SK-N-DZ (cell line): ENCODE measurements at regions not wholly inside any gene's neighbourhood (a gene's known extent, or its start where the extent isn't known, plus 50 kb on each side); places are given as distances from the start of the nearest gene placed in this dataset.
"Not testable (repeated sequence)": the region's sequence is repeated elsewhere in the genome, so short reads cannot be mapped to it uniquely, and the experiment has no call there.

Experiments
- DNase-seq: peaks from one replicate; pipeline ENCODE4 v3.0.0-alpha.2; 2015; ENCODE audit warnings: low spot score

DNA sequence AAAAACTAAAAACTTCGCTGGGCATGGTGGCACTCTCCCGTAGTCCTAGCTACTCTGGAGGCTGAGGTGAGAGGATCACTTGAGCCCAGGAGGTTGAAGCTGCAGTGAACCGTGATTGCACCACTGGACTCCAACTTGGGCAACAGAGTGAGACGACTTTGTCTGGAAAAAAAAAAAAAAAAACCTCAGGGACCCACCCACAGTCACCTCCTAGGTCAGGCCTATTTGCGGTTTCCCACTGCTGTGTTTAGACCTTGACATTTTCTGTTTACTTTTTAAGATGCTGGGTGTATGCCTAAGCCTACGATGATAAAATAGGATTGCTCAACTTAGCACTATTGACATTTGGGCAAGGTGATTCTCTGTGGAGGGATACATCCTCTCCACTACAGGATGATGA lies 197.4 kb upstream of the TBL1X start:
- no peak for DNase-seq

DNA sequence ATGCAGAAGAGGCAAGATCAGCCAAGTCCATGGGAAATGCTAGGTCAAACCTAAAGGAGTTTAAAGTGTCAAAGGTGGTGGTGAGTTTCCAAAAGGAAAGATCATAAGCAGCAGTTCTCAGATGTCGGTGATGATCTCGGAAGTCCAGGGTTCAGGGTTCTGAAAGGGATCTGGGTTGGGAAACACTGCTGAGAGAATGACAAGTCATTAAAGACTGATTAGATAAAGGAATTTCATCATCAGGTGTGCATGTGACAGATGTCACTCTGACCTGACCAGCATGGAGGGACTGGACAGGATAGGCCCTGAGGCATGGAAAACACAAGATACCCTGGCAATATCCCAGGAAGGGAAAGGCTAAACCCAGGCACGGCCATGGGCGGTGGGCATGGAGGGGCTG lies 195.7 kb upstream of the TBL1X start:
- no peak for DNase-seq

DNA sequence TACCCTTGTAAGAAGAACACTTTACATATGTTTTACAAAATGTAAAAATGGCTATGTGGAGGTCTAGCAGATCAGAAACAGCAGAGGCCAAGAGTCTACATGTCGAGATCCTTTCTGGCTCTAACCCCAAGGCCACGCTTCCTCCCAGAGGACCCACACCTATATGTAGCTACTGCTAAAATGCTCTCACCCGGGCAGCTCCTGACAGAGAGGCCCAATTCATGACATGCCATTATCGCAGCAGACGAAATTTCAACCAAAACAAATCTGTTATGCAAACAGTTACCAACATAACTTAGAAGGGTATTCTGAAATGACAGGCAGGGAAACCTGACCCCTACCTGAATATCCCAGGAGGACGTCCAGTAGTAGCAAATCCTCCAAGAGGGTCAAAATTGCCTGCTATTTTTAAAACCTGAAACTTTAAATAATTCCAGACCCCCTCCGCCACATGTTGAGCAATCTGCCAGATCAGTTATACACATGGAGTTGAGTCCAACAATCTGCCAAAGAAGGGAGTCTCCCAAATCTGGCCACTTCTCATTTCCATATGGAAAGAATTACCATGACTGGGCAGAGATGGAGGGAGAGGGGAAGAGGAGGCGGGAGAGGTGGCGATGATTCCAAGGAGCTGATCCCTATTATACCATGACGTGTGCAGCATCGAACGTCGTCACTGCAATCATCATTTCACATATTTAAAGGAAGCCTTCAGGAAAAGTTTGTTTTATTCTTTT lies 192.9 kb upstream of the TBL1X start:
- no peak for DNase-seq

DNA sequence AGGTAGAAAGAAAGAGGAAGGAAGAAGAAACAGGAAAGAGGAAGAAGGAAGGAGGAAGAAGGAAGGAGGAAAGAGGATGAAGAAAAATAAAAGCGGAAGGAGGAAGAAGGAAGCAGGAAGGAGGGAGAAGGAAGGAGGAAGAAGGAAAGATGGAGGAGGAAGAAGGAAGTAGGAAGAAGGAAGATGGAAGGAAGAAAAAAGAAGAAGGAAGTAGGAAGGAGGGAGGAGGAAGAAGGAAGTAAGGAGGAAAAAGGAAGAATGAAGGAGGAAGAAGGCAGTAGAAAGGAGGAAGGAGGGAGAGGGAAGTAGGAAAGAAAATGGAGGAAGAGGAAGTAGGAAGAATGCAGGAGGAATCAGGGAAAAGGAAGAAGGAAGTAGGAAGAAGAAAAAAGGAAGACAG lies 191.1 kb upstream of the TBL1X start:
- DNase-seq, result no peak

DNA sequence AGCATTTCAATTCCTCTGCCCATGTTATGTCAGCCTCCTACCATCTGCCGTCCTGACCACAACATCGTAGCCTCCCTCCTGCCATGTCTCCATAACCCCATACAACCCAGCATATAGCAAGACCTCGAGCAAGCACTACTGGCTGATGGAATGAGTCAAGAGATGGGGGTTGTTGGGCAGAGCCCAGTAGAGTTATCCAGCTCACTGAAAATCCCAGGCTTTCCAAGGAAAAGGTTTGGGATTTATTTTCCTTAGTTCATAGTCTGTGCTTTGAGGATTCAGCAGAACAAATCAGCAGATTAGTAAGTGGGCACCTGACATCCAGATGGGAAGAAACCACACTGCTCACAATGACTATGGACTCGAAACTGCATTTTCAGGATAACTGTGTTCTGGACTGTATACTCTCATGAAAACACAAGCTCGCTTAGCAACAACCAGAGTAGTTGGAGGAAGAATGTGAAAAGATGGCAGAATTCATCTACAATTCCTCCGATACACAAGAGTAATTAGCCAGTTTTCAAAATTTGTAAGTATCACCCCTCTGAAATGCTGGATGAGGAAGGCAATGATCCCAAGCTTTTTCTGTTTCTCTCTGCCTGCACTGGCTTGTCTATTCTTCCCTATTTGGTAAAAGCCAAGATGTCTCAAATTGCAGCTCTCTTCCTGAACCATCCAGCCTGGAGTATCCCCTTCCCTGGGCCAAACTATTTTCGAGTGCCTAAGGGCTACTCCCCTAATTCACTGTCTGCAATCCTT lies 186.2 kb upstream of the TBL1X start:
- DNase-seq, result no peak

DNA sequence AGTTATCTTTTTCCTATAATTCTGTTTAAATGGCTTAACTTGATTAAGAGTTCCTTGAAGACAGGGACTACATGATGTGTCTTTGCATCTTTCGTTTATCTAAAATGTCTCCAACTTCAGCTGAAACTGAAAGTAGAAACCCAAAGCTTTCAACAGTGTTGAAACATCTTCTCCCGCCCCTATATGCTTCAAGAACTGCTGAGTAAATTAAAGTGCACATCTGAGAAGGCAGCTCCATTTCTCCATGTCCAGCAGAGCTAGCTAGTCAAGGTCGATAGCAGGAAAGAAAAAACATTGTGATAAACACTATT lies 185.7 kb upstream of the TBL1X start:
- DNase-seq, result no peak

DNA sequence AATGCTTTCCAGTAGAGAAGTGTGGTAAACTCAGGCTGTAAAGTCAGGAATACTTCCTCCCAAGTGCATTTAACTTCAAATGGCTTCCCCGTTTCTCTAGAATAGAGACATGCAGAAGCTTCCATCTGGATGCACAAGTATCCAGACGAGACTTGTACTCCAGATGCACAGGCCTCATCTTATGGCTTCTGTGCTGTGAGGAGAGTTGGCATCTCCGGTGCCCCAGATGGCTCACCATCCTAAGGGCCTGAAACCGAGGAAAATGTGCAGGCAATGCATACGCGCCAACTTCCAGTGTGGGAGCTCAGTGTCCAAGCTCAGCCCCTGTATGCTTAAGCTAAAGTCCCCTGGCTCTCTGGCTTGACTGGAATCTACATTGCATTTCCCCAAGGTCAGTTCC lies 184.0 kb upstream of the TBL1X start:
- no peak for DNase-seq

DNA sequence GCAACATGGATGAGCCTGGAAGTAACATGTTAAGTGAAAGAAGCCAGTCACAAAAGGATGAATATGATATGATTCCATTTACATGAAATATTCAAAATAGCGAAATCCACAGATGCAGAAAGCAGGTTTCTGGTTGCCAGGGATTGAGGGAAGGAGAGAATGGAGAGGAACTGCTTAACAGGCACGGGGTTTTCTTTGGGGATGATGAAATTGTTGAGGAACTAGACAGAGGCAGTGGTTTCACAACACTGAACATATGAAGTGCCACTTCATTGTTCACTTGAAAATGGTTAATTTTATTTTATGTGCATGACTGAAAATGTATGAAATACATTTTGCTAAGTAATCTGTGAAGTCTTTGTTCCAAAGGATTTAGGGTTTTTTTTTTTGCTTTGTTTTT lies 182.5 kb upstream of the TBL1X start:
- no peak for DNase-seq

DNA sequence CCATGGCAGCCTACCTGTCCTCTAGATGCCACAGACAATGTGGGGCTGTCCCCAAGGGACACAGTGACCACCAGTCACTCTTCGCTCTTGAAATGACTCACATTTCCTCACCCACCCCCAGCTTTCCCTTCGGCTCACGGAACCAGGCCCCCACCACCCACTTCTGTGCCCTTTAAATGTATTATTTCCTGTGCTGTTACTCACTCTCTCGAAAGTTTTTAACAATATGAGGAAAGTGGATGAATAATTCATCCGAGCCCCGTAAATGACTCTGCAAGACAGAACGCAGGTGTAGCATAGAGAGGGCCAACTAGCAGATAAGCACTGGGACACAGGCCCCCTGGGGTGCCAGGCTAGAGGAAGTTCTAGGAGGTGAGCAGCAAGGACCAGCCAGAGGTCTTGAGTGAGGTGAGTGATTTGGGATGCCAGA lies 179.5 kb upstream of the TBL1X start:
- DNase-seq, result no peak

DNA sequence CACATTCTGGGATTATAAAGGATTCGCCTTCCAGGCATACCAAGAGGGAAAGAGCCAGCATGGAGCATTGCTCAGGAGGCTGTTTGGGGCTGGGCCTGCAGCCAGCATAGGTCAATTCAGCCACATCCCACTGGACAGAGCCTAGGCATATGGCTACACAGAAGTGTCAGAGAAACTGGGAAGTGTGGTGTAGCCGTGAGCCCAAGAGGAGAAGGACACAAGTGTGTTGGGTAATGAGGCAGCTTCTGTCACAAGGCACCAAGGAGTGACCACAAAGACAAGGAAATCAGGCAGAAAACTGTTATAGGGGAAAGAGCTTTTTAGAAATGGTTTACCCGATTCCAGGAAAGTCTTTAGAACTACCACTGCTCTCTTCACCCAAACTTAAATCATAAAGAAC lies 178.6 kb upstream of the TBL1X start:
- no peak for DNase-seq

DNA sequence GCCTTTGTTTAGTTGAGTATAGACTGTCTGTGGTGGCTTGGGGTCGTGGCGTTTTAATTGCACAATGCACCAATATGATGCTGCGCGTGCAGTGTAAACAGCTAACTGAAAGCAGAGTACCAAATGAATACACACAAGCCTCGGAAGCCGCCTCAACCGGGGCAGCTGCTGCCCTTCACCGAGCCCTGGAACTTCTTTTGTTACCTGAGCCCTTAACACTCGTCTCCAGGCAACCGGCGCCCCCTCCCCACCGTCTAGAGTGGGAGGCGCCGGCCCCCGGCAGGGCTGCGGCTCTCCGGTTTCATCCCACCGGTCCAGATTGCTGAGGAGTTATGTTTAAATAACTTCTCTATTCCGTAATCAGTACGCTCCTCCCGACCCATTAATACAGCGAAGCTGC lies 173.2 kb upstream of the TBL1X start:
- peak; percentile 20 for DNase-seq

DNA sequence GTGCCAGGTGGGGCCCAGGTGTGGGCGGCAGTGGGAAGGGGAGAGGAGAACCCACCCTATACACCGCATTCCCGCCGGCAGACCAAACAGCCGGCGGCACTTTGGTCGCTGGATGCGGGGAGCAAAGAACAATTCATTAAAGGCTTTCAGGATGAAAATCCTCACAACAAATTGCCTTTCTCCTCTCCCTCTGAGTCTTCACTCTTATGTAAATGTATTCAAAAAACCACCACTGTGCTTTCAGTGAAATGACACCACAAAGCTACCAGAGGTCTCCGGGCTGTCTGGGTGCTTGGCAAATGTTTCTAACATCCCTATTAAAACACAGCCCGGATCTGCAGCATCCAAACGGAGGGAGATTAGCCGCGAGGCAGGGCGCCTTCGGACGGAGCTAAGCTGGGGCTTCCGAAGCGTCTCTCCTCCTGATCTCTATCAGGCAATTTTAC lies 171.8 kb upstream of the TBL1X start:
- no peak for DNase-seq

DNA sequence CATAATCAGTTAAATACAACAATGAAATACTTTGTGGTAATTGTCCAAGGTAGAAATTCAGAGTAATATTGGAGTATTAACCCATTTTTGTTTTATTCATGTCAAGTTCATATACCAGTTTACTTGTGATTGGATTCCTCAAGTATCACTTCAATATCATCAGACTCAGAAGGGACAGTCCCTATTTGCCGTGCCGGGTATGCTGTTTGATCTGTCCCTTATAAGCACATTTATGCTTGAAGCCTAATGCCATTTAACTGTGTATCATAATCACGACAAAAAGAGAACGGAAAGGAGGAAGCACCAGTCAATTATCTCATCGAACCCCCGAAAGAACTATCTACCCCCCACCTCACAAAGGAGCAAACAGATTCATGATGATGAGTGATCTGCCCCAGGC lies 171.0 kb upstream of the TBL1X start:
- no peak for DNase-seq

DNA sequence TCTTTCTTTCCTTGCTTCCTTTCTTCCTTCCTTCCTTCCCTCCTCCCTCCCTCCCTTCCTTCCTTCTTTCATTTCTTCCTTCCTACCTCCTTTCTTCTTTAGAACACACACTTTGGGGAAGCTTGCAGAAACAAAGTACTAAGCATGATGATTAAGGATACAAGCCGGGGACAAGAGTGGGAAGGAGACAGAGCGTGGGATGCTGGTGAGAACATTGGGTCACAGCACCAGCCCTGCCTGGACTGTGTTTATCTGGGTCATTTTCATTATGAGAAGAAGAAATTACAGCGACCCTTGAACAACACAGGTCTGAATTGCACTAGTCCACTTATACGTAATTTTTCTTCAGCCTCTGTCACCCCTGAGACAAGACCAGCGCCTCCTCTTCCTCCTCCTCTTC lies 169.3 kb upstream of the TBL1X start:
- DNase-seq, result no peak

DNA sequence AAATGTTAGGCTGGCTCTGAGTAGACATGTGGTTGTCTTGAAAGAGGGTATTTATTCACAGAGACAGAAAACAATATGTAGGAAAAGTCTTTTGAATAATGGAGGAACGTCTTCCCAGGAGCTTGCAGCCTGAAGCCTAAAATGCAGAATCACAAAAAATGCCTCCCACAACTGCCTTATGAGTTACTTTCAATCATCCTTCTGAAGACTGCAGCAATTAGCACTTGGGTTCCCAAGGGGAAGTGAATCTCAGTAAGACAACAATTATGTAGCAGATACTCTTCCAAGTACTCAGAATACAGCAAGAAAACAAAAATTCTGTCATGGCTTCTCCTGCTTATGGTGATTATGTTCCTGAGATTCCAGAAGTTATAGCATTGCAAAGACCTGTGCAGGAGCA lies 166.6 kb upstream of the TBL1X start:
- DNase-seq, result no peak

DNA sequence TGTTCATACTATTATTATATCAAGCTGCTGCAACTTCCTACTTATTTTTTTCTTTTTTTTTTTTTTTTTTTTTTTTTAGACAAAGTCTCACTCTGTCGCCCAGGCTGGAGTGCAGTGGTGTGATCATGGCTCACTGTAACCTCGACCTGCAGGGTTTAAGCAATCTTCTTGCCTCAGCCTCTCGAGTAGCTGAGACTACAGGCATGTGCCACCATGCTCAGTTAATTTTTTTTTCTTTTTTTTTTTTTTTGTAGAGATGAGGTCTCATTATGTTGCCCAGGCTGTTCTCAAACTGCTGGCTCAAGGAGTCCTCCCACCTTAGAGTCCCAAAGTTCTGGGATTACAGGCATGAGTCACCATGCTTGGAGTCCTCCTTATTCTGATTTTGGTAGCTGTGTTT lies 165.2 kb upstream of the TBL1X start:
- not testable (repeated sequence) for DNase-seq

DNA sequence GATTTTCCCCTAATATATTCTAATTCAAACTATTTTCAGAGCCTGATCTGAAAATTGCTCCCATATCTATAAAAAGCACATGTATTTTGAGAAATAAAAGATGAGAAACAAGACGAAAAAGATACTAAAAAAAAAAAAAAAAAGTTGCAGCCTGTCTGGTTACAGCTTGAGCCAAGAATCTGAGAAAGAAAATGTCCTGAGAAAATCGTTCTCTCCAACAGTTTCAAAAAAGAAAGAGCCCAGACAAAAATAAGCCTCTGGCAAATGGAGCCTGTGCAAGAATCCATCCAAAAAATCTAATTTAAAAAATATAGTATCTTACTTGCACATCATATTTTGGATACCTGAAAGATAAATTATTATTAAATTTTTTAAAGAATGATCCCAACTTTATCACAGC lies 163.0 kb upstream of the TBL1X start:
- DNase-seq, result no peak

DNA sequence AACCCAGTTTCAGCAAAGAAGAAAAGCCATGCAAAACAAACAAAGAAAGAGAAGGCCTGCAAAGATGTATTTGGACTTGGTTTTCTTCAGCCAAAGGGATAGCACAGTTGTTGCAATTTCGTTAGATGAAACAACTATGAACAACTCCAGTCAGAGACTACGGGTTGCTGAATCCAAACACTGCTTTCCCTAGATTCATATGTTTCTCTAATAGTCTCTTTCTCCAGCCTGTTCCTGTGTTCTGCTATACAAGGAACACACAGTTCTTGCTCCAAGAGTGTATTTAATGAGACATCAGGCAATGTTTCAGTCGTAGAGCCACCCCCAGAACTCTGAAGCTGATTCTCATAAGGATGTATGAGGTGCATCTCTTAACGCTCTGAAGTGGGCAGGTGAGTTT lies 162.5 kb upstream of the TBL1X start:
- no peak for DNase-seq

DNA sequence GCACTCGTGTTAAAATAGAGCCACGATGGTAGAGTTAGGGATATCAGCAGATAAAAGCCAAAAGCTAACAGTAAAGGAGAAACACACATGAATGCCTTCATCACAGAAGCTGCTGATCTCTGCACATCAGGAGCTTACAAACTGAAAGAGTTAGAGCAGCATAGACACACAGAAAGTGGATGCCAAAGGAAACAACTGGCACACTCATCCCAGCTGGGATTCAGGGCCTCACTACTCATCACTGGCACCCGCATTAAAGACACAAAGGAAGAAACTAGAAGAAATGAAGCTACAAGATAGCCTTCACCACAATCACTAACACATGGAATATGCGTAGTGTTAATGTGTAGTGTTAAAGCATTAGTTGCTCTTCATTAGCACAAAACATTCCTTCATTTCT lies 156.4 kb upstream of the TBL1X start:
- no peak for DNase-seq

DNA sequence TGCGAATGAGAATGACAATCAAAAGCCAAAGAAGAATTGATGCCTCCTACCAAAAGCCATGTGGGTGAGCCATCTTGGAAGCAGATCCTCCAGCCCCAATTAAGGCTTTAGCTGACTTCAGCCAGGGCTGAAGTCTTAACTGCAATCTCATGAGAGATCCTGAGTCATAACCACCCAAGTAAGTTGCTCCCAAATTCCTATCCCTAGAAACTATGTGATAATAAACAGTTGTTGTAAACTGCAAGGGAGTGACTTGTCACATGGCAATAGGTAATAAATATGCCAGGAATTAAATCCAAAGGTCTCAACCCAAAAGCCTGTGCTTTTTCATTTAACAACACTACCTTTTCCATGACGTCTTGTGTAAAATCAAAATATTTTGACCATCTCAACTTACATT lies 154.2 kb upstream of the TBL1X start:
- no peak for DNase-seq

DNA sequence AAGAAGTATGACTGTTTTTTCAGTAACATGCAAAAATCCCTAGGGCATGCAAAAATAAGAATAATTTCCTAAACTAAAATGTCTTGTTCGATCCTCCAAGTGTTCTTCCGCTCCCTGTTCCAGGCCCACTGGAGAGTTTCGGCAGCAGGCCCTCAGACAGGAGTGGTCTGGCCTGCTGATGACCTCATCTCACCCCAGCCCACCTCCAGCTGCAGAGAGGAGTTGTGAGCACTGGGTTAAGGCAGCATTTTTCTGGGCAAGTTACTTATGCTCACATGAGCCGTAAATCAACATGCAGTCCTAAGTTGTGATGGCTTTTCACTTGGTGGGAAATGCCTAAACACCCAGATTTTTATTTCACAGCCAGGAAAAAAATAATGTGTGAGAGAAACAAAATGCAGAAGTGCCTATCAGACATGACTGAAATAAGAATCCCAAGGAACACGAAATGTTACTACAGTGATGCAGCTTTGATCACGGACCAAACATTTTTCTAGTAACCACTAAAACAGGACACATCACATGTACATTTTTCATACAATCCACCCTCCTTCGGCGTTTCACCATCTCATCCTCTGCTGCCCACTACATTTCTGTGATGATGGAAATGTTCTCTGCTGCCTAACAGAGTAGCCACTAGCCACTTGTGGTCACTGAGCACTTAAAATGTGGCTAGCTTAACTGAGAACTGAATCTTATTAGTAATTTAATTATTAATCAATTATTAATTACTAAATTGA lies 153.3 kb upstream of the TBL1X start:
- DNase-seq, result peak; percentile 37

DNA sequence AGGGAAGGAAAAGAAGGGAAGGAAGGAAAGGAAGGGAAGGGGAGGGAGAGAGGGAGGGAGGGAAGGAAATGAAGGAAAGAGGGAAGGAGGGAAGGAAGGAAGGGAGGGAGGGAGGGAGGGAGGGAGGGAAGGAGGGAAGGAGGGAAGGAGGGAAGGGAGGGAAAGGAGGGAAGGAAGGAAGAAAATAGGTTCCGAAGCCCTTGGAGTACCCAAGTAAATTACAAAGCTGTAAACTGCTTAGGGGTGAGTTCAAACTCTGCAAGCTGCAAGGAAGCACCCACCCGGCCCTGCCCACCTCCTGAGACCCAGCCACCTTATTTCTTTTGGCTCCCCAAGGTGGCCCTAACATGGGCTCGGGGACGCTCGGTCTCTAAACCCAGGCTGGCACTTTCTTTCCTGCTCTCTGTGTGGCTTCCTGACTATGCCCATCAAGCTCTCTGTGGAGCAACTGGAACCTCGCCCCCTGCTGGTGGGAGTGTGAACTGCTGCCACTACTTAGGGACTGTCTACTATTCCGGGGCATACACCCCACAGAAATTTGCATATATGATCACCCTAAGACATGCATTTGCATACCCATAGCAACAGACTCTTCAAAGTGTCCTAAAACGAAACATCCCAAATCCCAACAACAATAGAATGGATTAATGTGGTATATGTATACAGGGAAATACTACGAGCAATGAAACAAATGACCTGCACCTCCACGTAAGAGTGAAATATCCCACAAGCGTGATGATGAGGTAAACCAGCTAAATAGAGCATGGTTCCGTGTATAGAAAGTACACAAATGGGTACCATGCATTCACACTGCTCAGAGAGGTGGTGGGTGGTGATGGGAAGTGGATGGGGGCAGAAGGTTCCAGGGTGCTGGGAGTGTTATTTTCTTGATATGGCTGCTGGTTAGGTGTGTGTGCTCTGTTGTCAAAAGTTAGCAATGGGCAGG lies 151.7 kb upstream of the TBL1X start:
- DNase-seq, result no peak
